ENCODE measurements at regions not wholly inside any gene's neighbourhood (a gene's known extent, or its start where the extent isn't known, plus 50 kb on each side); places are given as distances from the start of the nearest gene placed in this dataset.

DNA sequence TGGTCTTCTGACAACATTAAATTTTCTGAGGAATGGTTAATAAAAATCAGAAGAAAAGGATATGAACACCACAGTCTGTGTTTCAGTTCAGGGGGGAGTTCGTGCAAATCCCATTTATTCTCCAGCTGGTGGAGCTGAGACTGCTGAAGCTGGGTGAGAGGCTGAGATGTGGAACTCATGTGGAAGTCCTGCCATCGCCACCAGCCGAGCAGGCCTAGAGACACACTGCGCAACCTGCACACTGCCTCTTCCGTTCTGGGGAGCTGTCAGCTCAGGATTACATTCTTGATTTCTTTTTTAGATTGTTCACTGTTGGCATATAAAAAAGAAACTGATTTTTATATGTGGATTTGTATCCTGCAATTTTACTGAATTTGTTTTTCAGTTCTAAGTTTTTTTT lies 66.6 kb upstream of the ELOVL6 start:
- peaks cover 2% of the 10 kb centered on the region for H3K27me3 Mint-ChIP-seq
- ATAC-seq (no peak), DNase-seq (no peak)
- ChIA-PET CTCF (interaction anchor here (0.6 kb wide), 1 partner anchor 88 kb away, joined by 3 read pairs; no protein-coding TSS in a partner anchor), POLR2A (no interaction called here)
- no peaks in the 10 kb centered on the region for H3K9me3 Mint-ChIP-seq
- no peak overlapping the region for H3K4me3 Mint-ChIP-seq
- TF ChIP-seq, protein P1, sequence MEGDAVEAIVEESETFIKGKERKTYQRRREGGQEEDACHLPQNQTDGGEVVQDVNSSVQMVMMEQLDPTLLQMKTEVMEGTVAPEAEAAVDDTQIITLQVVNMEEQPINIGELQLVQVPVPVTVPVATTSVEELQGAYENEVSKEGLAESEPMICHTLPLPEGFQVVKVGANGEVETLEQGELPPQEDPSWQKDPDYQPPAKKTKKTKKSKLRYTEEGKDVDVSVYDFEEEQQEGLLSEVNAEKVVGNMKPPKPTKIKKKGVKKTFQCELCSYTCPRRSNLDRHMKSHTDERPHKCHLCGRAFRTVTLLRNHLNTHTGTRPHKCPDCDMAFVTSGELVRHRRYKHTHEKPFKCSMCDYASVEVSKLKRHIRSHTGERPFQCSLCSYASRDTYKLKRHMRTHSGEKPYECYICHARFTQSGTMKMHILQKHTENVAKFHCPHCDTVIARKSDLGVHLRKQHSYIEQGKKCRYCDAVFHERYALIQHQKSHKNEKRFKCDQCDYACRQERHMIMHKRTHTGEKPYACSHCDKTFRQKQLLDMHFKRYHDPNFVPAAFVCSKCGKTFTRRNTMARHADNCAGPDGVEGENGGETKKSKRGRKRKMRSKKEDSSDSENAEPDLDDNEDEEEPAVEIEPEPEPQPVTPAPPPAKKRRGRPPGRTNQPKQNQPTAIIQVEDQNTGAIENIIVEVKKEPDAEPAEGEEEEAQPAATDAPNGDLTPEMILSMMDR (IDR thresholded peaks at IDR 0.05) = no peak
- peaks cover 4% of the 10 kb centered on the region for H3K4me1 Mint-ChIP-seq (ENCODE audit: low read depth)
- no peak overlapping the region for H3K27ac Mint-ChIP-seq
- no peaks in the 10 kb centered on the region for H3K36me3 Mint-ChIP-seq (ENCODE audit: low read depth)
- intact Hi-C loops (cut with micrococcal nuclease) = no loop called here

DNA sequence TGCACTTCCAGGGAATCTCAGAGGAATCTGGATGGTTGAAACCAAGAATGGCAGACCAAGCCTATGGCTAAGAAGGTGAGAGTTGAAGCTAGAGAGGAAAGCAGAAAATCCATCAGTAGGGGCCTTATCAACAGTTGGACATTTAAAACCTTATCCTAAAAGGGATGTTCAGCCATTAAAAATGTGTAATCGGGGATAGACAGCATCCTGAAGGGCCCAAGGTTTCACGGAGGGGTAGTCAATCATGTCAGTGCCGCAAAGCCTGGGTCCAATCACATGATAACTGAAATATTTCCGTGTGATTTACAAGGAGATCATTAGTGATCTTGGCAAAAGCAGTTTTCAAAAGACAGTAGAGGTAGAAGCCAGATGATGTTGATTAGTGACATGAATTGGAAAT lies 61.9 kb upstream of the ELOVL6 start:
- intact Hi-C loops (cut with micrococcal nuclease) = no loop called here
- DNase-seq (no peak), ATAC-seq (no peak)
- CTCF ChIA-PET = interaction anchor here (0.7 kb wide), 1 partner anchor 254 kb away, joined by 3 read pairs; no protein-coding TSS in a partner anchor
- POLR2A ChIA-PET = no interaction called here
- Mint-ChIP-seq H3K36me3 (ENCODE audit: low read depth) (no peaks in the 10 kb centered on the region), H3K27ac (no peak overlapping the region), H3K4me1 (ENCODE audit: low read depth) (no peaks in the 10 kb centered on the region), H3K4me3 (no peak overlapping the region), H3K9me3 (no peaks in the 10 kb centered on the region), H3K27me3 (no peaks in the 10 kb centered on the region)
- TF ChIP-seq, protein P1 (IDR thresholded peaks at IDR 0.05) = no peak

DNA sequence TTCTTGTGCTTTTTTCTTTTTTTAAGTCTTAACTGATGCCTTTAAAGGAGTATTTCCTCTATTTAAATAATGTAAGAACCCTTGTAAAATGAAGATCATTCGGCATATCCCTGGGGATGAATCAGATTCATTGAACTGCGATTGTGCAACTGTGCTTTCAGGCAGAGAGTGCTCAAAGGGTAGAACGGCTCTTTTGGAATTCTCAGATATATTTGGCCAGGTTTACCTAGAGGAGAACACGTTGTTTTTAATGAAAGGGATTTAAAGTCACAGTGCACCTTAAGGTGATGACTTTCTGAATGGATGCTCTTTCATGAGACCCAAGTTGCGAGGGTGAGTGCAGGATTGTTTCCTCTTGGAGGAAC lies 51.6 kb upstream of the ELOVL6 start:
- H3K27ac Mint-ChIP-seq = no peak overlapping the region
- H3K4me3 Mint-ChIP-seq = no peak overlapping the region
- peaks cover 8% of the 10 kb centered on the region for H3K27me3 Mint-ChIP-seq
- H3K4me1 Mint-ChIP-seq (ENCODE audit: low read depth) = no peaks in the 10 kb centered on the region
- H3K36me3 Mint-ChIP-seq (ENCODE audit: low read depth) = no peaks in the 10 kb centered on the region
- CTCF ChIA-PET = no interaction called here
- no peaks in the 10 kb centered on the region for H3K9me3 Mint-ChIP-seq
- DNase-seq (no peak), ATAC-seq (no peak)
- TF ChIP-seq, protein P1 (IDR thresholded peaks at IDR 0.05) = no peak
- intact Hi-C loops (cut with micrococcal nuclease) = no loop called here
- POLR2A ChIA-PET = no interaction called here

DNA sequence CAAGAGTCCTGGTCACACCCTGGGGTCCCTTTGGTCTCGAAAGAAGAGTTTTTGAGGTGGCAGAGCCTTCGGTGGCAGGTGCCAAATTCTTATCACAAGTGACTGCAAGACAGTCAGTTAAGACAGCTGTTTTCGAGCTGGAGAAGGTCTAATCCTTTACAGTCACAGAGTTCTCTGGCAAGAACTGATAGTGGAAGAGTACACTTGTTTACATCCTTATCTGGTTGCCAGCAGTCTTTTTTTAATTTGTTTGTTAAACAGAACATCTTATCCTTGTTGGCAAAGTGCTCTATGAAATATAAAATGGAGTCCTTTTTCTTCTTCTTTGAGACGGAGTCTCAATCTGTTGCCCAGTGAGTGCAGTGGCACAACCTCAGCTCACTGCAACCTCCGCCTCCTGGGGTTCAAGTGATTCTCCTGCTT lies 50.4 kb upstream of the ELOVL6 start:
- TF ChIP-seq, protein P1 (IDR thresholded peaks at IDR 0.05) = no peak
- intact Hi-C loops (cut with micrococcal nuclease) = no loop called here
- ATAC-seq (no peak), DNase-seq (no peak)
- H3K9me3 Mint-ChIP-seq = no peaks in the 10 kb centered on the region
- ChIA-PET POLR2A (no interaction called here), CTCF (no interaction called here)
- H3K27ac Mint-ChIP-seq = no peak overlapping the region
- H3K4me1 Mint-ChIP-seq (ENCODE audit: low read depth) = no peaks in the 10 kb centered on the region
- H3K27me3 Mint-ChIP-seq = peaks cover 8% of the 10 kb centered on the region
- no peaks in the 10 kb centered on the region for H3K36me3 Mint-ChIP-seq (ENCODE audit: low read depth)
- no peak overlapping the region for H3K4me3 Mint-ChIP-seq
